ENCODE measurements at regions not wholly inside any gene's neighbourhood (a gene's known extent, or its start where the extent isn't known, plus 50 kb on each side); places are given as distances from the start of the nearest gene placed in this dataset.

DNA sequence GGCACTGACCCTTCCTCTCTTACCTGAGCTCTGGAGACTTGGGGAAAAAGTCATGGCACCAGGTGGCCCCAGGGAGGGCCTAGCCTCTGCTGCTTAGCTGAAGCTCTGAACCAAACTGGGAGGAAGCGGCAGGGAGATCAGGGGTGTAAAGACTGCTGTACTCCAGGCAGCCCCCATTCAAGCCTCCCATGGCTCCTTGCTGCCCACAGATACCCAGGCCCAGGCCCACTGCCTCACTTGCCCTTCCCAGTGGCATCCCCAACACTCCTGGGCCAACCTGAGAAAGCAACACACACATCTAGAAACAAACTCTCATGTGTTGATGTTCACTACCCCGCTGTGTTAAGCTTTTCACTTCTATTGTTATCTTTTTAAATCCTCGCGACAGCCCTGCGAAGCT lies 151.6 kb downstream of the C5orf15 start:
- H3K4me3 ChIP-seq (ENCODE audit: control insufficient read depth in 2 of 3, extremely low read depth in 1 of 3, insufficient read depth in 2 of 3, low read depth in 1 of 3, low read length in 3 of 3) = no peak overlapping the region
- TF ChIP-seq, protein P1, sequence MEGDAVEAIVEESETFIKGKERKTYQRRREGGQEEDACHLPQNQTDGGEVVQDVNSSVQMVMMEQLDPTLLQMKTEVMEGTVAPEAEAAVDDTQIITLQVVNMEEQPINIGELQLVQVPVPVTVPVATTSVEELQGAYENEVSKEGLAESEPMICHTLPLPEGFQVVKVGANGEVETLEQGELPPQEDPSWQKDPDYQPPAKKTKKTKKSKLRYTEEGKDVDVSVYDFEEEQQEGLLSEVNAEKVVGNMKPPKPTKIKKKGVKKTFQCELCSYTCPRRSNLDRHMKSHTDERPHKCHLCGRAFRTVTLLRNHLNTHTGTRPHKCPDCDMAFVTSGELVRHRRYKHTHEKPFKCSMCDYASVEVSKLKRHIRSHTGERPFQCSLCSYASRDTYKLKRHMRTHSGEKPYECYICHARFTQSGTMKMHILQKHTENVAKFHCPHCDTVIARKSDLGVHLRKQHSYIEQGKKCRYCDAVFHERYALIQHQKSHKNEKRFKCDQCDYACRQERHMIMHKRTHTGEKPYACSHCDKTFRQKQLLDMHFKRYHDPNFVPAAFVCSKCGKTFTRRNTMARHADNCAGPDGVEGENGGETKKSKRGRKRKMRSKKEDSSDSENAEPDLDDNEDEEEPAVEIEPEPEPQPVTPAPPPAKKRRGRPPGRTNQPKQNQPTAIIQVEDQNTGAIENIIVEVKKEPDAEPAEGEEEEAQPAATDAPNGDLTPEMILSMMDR (optimal IDR thresholded peaks at IDR 0.05 in 1 of 3, IDR thresholded peaks at IDR 0.05 in 1 of 3, conservative IDR thresholded peaks at IDR 0.05 in 1 of 3; ENCODE audit: extremely low read depth in 1 of 3, insufficient read depth in 2 of 3, low read length in 3 of 3) = no peak
- no peak for TF ChIP-seq EZH2 (IDR thresholded peaks at IDR 0.05; ENCODE audit: low read length)
- DNase-seq (ENCODE audit: low read depth, low spot score) (no peak), FAIRE-seq (no peak)
- H3K36me3 ChIP-seq (ENCODE audit: control insufficient read depth in 2 of 2, extremely low read depth in 1 of 2, insufficient read depth in 2 of 2, low read length in 2 of 2) = no peaks in the 10 kb centered on the region
- peaks cover 12% of the 10 kb centered on the region for H3K27me3 ChIP-seq (ENCODE audit: control insufficient read depth, extremely low read depth, insufficient read depth, low read length)
- H3K4me1 ChIP-seq (ENCODE audit: control insufficient read depth, extremely low read depth, insufficient read depth, low read length) = peaks cover 26% of the 10 kb centered on the region
- no peak overlapping the region for H3K4me2 ChIP-seq (ENCODE audit: control insufficient read depth, extremely low read depth, insufficient read depth, low read depth, low read length)
- H2AFZ ChIP-seq (ENCODE audit: control insufficient read depth, low read length) = no peak overlapping the region
- H3K9me1 ChIP-seq (ENCODE audit: control insufficient read depth, extremely low read depth, insufficient read depth, low read length) = peaks cover 5% of the 10 kb centered on the region
- no peak overlapping the region for H3K9ac ChIP-seq (ENCODE audit: control insufficient read depth, extremely low read depth, insufficient read depth, low read length)
- no peaks in the 10 kb centered on the region for H3K9me3 ChIP-seq (ENCODE audit: control insufficient read depth, low read depth, low read length)
- no peaks in the 10 kb centered on the region for H4K20me1 ChIP-seq (ENCODE audit: control insufficient read depth, extremely low read depth, insufficient read depth, low read length)
- dilution Hi-C loops (cut with MboI; ENCODE audit: extremely low pct_ligation_motif_present, low sequenced_read_pairs) = no loop called here
- no peaks in the 10 kb centered on the region for H3K79me2 ChIP-seq (ENCODE audit: control insufficient read depth, insufficient read depth, low read length)
- H3K27ac ChIP-seq (ENCODE audit: control insufficient read depth, insufficient read depth, low read length) = no peak overlapping the region

DNA sequence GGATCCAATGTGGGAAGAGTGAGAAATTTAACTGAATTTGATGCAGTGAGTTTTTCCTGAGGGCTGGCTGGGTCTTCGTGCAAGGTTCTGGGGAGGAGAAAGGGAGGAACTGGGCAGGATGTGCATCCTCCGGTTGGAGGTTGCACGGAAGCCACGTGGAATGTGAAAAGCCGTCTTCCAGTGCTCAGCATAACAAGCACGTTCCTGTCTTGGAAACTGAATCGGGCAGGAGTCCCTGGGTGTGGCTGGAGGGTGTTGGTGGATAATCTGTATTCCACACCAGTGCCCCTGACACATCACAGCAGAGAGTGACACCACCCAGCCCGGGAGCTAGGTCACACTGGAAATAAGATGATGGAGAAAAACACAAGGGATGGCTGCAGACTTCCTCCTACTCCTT lies 154.3 kb downstream of the C5orf15 start:
- peaks cover 27% of the 10 kb centered on the region for H3K4me1 ChIP-seq (ENCODE audit: control insufficient read depth, extremely low read depth, insufficient read depth, low read length)
- peaks cover 5% of the 10 kb centered on the region for H3K9me1 ChIP-seq (ENCODE audit: control insufficient read depth, extremely low read depth, insufficient read depth, low read length)
- H3K9me3 ChIP-seq (ENCODE audit: control insufficient read depth, low read depth, low read length) = no peaks in the 10 kb centered on the region
- no peak overlapping the region for H3K9ac ChIP-seq (ENCODE audit: control insufficient read depth, extremely low read depth, insufficient read depth, low read length)
- dilution Hi-C loops (cut with MboI; ENCODE audit: extremely low pct_ligation_motif_present, low sequenced_read_pairs) = no loop called here
- peak; percentile 58 for DNase-seq (ENCODE audit: low read depth, low spot score)
- FAIRE-seq = peak; percentile 97
- TF ChIP-seq, protein P1 (optimal IDR thresholded peaks at IDR 0.05 in 1 of 3, IDR thresholded peaks at IDR 0.05 in 1 of 3, conservative IDR thresholded peaks at IDR 0.05 in 1 of 3; ENCODE audit: extremely low read depth in 1 of 3, insufficient read depth in 2 of 3, low read length in 3 of 3) = no peak
- no peak for TF ChIP-seq EZH2 (IDR thresholded peaks at IDR 0.05; ENCODE audit: low read length)
- H3K27ac ChIP-seq (ENCODE audit: control insufficient read depth, insufficient read depth, low read length) = no peak overlapping the region
- H3K4me3 ChIP-seq (ENCODE audit: control insufficient read depth in 2 of 3, extremely low read depth in 1 of 3, insufficient read depth in 2 of 3, low read depth in 1 of 3, low read length in 3 of 3) = peak overlapping the region in 1 of 3 experiments; percentile 15
- H3K4me2 ChIP-seq (ENCODE audit: control insufficient read depth, extremely low read depth, insufficient read depth, low read depth, low read length) = peak overlapping the region; percentile 54
- no peaks in the 10 kb centered on the region for H3K36me3 ChIP-seq (ENCODE audit: control insufficient read depth in 2 of 2, extremely low read depth in 1 of 2, insufficient read depth in 2 of 2, low read length in 2 of 2)
- H3K27me3 ChIP-seq (ENCODE audit: control insufficient read depth, extremely low read depth, insufficient read depth, low read length) = peaks cover 10% of the 10 kb centered on the region
- H3K79me2 ChIP-seq (ENCODE audit: control insufficient read depth, insufficient read depth, low read length) = no peaks in the 10 kb centered on the region
- H2AFZ ChIP-seq (ENCODE audit: control insufficient read depth, low read length) = peak overlapping the region; percentile 58
- no peaks in the 10 kb centered on the region for H4K20me1 ChIP-seq (ENCODE audit: control insufficient read depth, extremely low read depth, insufficient read depth, low read length)
